DMS79 treated with DMSO at 0.1 percent for 48 hours (cell line): ENCODE measurements at regions not wholly inside any gene's neighbourhood (a gene's known extent, or its start where the extent isn't known, plus 50 kb on each side); places are given as distances from the start of the nearest gene placed in this dataset.

ENCODE experiments used
- DNase-seq: peaks from one replicate; lab custom pipeline; 2025; lab: John Stamatoyannopoulos, UW

- no peak for DNase-seq
These were observed 215.5 kb upstream of the RGMB start for GRCh38 chr5:98557916-98558315.

- no peak for DNase-seq
These were observed 209.4 kb upstream of the RGMB start for GRCh38 chr5:98563885-98564653.

GRCh38 chr5:98564836-98565235 is 208.6 kb upstream of the RGMB start:
- no peak for DNase-seq

GRCh38 chr5:98568336-98568735 is 205.1 kb upstream of the RGMB start:
- DNase-seq, result no peak

GRCh38 chr5:98569288-98569687 is 204.2 kb upstream of the RGMB start:
- no peak for DNase-seq

- no peak for DNase-seq
These were observed 203.5 kb upstream of the RGMB start for GRCh38 chr5:98570010-98570409.

GRCh38 chr5:98570661-98571191 is 202.7 kb upstream of the RGMB start:
- no peak for DNase-seq

GRCh38 chr5:98573834-98574320 is 199.6 kb upstream of the RGMB start:
- no peak for DNase-seq

- DNase-seq, result no peak
These were observed 197.2 kb upstream of the RGMB start for GRCh38 chr5:98576275-98576674.

- no peak for DNase-seq
These were observed 195.0 kb upstream of the RGMB start for GRCh38 chr5:98578438-98578837.

- DNase-seq, result no peak
These were observed 192.1 kb upstream of the RGMB start for GRCh38 chr5:98581112-98581997.

GRCh38 chr5:98583586-98583985 is 189.9 kb upstream of the RGMB start:
- no peak for DNase-seq

GRCh38 chr5:98585661-98586310 is 187.7 kb upstream of the RGMB start:
- no peak for DNase-seq

GRCh38 chr5:98586581-98586980 is 186.9 kb upstream of the RGMB start:
- DNase-seq, result no peak

GRCh38 chr5:98587166-98587565 is 186.3 kb upstream of the RGMB start:
- DNase-seq, result no peak

GRCh38 chr5:98588215-98588614 is 185.2 kb upstream of the RGMB start:
- DNase-seq, result no peak

- no peak for DNase-seq
These were observed 180.0 kb upstream of the RGMB start for GRCh38 chr5:98593418-98593817.

- DNase-seq, result no peak
These were observed 179.4 kb upstream of the RGMB start for GRCh38 chr5:98594098-98594497.

- DNase-seq, result no peak
These were observed 174.4 kb upstream of the RGMB start for GRCh38 chr5:98599016-98599415.

- no peak for DNase-seq
These were observed 170.8 kb upstream of the RGMB start for GRCh38 chr5:98602534-98603112.

GRCh38 chr5:98603456-98603855 is 170.0 kb upstream of the RGMB start:
- DNase-seq, result no peak

GRCh38 chr5:98604301-98604700 is 169.2 kb upstream of the RGMB start:
- no peak for DNase-seq
